HCT116 (cell line): ENCODE measurements at regions not wholly inside any gene's neighbourhood (a gene's known extent, or its start where the extent isn't known, plus 50 kb on each side); places are given as distances from the start of the nearest gene placed in this dataset.

ENCODE experiments used
- CEBPB ChIP-seq: IDR thresholded peaks from 2 replicates; pipeline ENCODE4 v1.6.1; 2012; ENCODE audit warnings: low read depth
- CTCF ChIP-seq, 3 experiments: fragments of 200-600 bp in 1 of 3; sonication (generic) in 1 of 3; IDR thresholded peaks in 2 of 3; conservative IDR thresholded peaks in 1 of 3; 2 replicates each; pipeline ENCODE4 v1.5.1; 2012 to 2017; ENCODE audit warnings: low read depth in 2 of 3, low read length in 2 of 3, antibody characterized with exemption in 1 of 3, borderline replicate concordance in 1 of 3, control low read depth in 1 of 3, mild to moderate bottlenecking in 1 of 3, mixed read lengths in 1 of 3, mixed run types in 1 of 3, moderate library complexity in 1 of 3; ENCODE audit not compliant: insufficient read depth in 1 of 3
- EGR1 ChIP-seq: IDR thresholded peaks from 2 replicates; pipeline ENCODE4 v1.6.1; 2012; ENCODE audit warnings: low read depth
- ELF1 ChIP-seq: IDR thresholded peaks from 2 replicates; pipeline ENCODE4 v1.6.1; 2012; ENCODE audit warnings: low read depth, borderline replicate concordance
- EZH2phosphoT487 ChIP-seq: fragments of 200-600 bp; IDR thresholded peaks from 2 replicates; pipeline ENCODE4 v1.6.1; 2018; ENCODE audit warnings: antibody characterized with exemption, borderline replicate concordance
- JUND ChIP-seq: IDR thresholded peaks from 2 replicates; pipeline ENCODE4 v1.6.1; 2012
- POLR2A ChIP-seq: IDR thresholded peaks from 2 replicates; pipeline ENCODE4 v1.7.0; 2011; ENCODE audit warnings: borderline replicate concordance; ENCODE audit not compliant: insufficient read depth, insufficient read length; ENCODE audit errors: extremely low read depth
- POLR2AphosphoS5 ChIP-seq: IDR thresholded peaks from 2 replicates; pipeline ENCODE4 v1.6.1; 2011; ENCODE audit warnings: mild to moderate bottlenecking, low read depth, low read length, moderate library complexity
- SP1 ChIP-seq: IDR thresholded peaks from 2 replicates; pipeline ENCODE4 v1.6.1; 2012; ENCODE audit warnings: low read depth
- YY1 ChIP-seq: IDR thresholded peaks from 2 replicates; pipeline ENCODE4 v1.6.1; 2011; ENCODE audit warnings: low read length, low read depth, moderate library complexity, mild to moderate bottlenecking; ENCODE audit not compliant: insufficient replicate concordance; ENCODE audit errors: extremely low read depth
- ZBTB33 ChIP-seq: IDR thresholded peaks from 2 replicates; pipeline ENCODE4 v1.6.1; 2011; ENCODE audit warnings: mild to moderate bottlenecking, low read length, moderate library complexity; ENCODE audit not compliant: insufficient replicate concordance; ENCODE audit errors: extremely low read depth
- ZFX ChIP-seq: fragments of 450-650 bp; IDR thresholded peaks from 2 replicates; pipeline ENCODE4 v1.6.1; 2017

GRCh38 chr12:48263617-48264016 lies 60.5 kb upstream of the OR10AD1 start:
- TF ChIP-seq EZH2phosphoT487 (no peak), POLR2AphosphoS5 (no peak), POLR2A (no peak), ZBTB33 (no peak), ZFX (no peak), CEBPB (no peak), CTCF (IDR thresholded peaks at IDR 0.05 in 2 of 3, conservative IDR thresholded peaks at IDR 0.05 in 1 of 3; ENCODE audit: borderline replicate concordance in 1 of 3, insufficient read depth in 1 of 3, low read depth in 2 of 3, low read length in 2 of 3) (no peak), SP1 (no peak), JUND (no peak), YY1 (no peak), ELF1 (no peak), EGR1 (no peak)
